Ishikawa (cell line): ENCODE measurements at regions not wholly inside any gene's neighbourhood (a gene's known extent, or its start where the extent isn't known, plus 50 kb on each side); places are given as distances from the start of the nearest gene placed in this dataset.
A peak's percentile ranks its signal among the peaks of the same experiment; 100 is the strongest.

ENCODE experiments used
- CEBPB ChIP-seq: IDR thresholded peaks from 2 replicates; pipeline ENCODE4 v1.6.1; 2012
- CREB1 ChIP-seq: IDR thresholded peaks from 2 replicates; pipeline ENCODE4 v1.6.1; 2012; ENCODE audit warnings: low read depth
- EGR1 ChIP-seq: IDR thresholded peaks from 2 replicates; pipeline ENCODE4 v1.6.1; 2012
- EP300 ChIP-seq: IDR thresholded peaks from 2 replicates; pipeline ENCODE4 v1.6.1; 2012; ENCODE audit warnings: borderline replicate concordance
- FOXM1 ChIP-seq: IDR thresholded peaks from 2 replicates; pipeline ENCODE4 v1.6.1; 2012; ENCODE audit warnings: low read depth, borderline replicate concordance
- NFIC ChIP-seq: IDR thresholded peaks from 2 replicates; pipeline ENCODE4 v1.6.1; 2012
- RAD21 ChIP-seq: IDR thresholded peaks from 2 replicates; pipeline ENCODE4 v1.6.1; 2012; ENCODE audit warnings: low read depth
- TAF1 ChIP-seq: IDR thresholded peaks from 2 replicates; pipeline ENCODE4 v1.6.1; 2012; ENCODE audit warnings: low read depth, mild to moderate bottlenecking
- TCF12 ChIP-seq: IDR thresholded peaks from 2 replicates; pipeline ENCODE4 v1.6.1; 2012; ENCODE audit warnings: low read depth
- TEAD4 ChIP-seq: IDR thresholded peaks from 2 replicates; pipeline ENCODE4 v1.6.1; 2012
- YY1 ChIP-seq: IDR thresholded peaks from 2 replicates; pipeline ENCODE4 v1.6.1; 2012; ENCODE audit warnings: low read depth
- ZBTB7A ChIP-seq: IDR thresholded peaks from 2 replicates; pipeline ENCODE4 v1.6.1; 2012; ENCODE audit warnings: low read depth
- TF ChIP-seq, protein P1 (sequence below): IDR thresholded peaks from 2 replicates; pipeline ENCODE4 v1.6.1; 2012
- TF ChIP-seq, protein P2 (sequence below): IDR thresholded peaks from 2 replicates; pipeline ENCODE4 v1.6.1; 2012
- TF ChIP-seq, protein P3 (sequence below): IDR thresholded peaks from 2 replicates; pipeline ENCODE4 v1.6.1; 2012; ENCODE audit warnings: low read depth, mild to moderate bottlenecking

DNA sequence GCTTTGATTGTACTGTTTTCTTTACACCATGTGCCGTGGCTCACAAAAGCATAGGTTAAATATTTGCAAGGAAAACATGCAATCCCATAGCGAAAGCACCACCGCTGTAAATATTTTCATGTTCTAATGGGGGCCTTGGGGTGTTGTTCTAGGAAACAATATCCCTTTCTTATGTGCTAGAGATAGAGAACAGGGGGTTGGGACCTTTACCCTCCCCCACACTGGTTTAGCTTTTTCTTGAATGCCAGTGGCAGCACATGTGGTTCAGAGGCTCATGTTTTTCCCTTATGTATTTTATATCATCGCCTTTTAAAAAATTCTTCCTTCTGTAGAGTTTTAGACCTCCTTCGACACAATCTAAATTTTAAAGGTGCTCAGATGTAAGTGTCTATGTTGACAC is 422.6 kb upstream of the TENM3 start:
- TF ChIP-seq EGR1 (no peak), EP300 (no peak), NFIC (no peak), CREB1 (no peak), ZBTB7A (no peak), TCF12 (no peak), YY1 (no peak), TAF1 (no peak), RAD21 (no peak), TEAD4 (no peak), CEBPB (no peak), FOXM1 (no peak)
- TF ChIP-seq, protein P1, sequence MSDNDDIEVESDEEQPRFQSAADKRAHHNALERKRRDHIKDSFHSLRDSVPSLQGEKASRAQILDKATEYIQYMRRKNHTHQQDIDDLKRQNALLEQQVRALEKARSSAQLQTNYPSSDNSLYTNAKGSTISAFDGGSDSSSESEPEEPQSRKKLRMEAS: no peak
- TF ChIP-seq, protein P2, sequence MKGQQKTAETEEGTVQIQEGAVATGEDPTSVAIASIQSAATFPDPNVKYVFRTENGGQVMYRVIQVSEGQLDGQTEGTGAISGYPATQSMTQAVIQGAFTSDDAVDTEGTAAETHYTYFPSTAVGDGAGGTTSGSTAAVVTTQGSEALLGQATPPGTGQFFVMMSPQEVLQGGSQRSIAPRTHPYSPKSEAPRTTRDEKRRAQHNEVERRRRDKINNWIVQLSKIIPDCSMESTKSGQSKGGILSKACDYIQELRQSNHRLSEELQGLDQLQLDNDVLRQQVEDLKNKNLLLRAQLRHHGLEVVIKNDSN: no peak
- TF ChIP-seq, protein P3, sequence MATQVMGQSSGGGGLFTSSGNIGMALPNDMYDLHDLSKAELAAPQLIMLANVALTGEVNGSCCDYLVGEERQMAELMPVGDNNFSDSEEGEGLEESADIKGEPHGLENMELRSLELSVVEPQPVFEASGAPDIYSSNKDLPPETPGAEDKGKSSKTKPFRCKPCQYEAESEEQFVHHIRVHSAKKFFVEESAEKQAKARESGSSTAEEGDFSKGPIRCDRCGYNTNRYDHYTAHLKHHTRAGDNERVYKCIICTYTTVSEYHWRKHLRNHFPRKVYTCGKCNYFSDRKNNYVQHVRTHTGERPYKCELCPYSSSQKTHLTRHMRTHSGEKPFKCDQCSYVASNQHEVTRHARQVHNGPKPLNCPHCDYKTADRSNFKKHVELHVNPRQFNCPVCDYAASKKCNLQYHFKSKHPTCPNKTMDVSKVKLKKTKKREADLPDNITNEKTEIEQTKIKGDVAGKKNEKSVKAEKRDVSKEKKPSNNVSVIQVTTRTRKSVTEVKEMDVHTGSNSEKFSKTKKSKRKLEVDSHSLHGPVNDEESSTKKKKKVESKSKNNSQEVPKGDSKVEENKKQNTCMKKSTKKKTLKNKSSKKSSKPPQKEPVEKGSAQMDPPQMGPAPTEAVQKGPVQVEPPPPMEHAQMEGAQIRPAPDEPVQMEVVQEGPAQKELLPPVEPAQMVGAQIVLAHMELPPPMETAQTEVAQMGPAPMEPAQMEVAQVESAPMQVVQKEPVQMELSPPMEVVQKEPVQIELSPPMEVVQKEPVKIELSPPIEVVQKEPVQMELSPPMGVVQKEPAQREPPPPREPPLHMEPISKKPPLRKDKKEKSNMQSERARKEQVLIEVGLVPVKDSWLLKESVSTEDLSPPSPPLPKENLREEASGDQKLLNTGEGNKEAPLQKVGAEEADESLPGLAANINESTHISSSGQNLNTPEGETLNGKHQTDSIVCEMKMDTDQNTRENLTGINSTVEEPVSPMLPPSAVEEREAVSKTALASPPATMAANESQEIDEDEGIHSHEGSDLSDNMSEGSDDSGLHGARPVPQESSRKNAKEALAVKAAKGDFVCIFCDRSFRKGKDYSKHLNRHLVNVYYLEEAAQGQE: no peak

DNA sequence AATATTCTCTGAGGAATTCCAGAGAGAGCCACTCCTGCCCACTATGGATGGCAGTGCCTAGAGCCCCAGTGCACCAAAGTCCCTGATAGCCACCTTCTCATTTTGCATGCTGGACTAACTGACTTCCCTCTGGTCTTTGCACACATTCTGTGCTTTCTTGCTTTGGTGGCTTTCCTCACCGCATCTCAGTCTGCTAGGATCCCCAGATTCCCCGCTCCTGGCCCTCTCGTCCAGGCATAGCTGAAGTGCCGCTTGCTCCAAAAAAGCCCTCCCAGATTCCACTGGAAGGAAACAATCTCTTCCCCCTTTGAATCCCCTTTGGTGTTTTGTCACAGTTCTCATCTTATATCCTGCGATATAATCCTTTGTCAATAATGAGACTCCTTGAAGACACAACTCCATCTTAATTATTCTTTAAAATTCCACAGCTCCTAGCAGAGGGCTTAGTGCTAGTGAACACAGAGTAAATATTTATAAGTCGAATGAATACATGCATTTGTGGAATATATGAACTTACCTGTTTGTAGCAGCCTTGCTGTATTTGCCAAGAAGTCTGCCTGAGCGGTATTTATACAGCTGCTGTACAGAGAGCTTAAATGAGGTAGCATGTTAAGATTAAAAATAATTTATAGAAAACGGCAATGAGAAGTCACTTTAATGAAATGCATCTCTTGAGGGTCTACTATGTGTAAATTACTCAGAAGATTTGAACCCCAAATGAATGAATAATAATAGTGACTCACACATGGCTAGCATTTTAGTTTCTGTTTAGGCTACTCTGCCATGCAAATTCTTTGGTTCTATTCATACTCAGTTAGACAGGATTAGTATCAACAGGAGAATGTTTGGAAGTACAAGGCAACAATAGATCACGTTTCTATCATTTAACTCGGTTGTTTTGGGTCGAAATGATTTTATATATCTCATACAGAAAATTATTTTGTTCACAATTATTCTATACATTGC is 421.9 kb upstream of the TENM3 start:
- TF ChIP-seq TAF1 (no peak), FOXM1 (no peak), RAD21 (no peak)
- TF ChIP-seq, protein P2: no peak

DNA sequence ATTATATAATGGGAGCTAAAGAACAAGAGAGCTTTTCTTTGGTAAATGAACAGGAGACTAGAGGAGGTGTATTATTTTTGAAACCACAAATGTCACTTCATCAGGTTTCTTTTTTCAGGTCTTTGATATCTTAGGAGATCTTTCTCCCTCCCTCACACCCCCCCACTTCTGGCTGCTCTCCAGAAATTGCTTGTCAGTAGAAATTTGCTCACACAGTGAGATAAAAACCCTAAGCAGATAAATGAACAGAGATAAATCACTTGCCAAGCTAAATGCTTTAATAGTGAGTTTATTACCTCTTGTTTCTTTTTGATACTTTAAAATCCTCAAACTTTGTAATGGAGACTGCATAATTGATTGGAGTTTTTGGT is 421.2 kb upstream of the TENM3 start:
- no peak for TF ChIP-seq RAD21
- peak; percentile 31; the same call in 1 of the 2 replicates for TF ChIP-seq NFIC
- no peak for TF ChIP-seq YY1

DNA sequence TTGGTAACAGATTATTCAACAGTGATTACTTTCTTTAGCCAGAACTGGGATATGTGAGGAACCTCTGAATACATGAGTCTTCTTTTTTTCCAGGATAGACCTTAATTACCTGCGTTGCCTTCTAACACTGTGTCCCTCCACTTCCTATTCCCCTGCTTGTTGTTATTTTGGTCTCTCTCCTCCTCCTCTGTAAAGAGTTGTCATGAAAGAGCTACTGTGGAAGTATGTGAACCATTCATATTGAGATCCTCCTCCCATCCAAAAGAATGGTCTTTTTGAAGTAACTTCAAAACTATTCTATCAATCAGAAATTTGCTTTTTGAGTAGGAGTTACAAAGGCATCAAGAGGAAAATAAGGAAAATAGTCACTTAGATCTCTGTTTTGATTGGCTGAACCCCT is 420.0 kb upstream of the TENM3 start:
- no peak for TF ChIP-seq EP300

DNA sequence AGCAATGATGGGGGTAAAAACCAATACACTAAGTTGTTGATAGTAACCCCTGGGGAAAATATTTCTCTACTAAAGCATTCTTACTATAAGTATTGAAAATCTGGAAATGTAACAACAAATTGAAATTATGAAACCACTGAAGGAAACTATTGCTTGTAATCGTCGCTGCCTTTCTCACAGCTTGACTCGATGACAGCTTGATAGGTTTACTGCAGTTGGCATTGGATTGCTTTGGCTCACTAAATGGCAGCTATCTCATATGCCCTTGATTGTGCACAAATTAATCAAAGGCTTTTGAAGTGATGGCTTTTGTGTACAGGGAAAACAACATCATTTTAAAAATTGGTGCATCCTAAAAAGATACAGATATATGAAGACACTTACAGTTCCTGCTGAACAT is 419.6 kb upstream of the TENM3 start:
- TF ChIP-seq YY1: no peak
- TF ChIP-seq, protein P3: no peak
- no peak for TF ChIP-seq NFIC
- TF ChIP-seq RAD21: no peak
- no peak for TF ChIP-seq TAF1
- TF ChIP-seq TCF12: no peak
- TF ChIP-seq ZBTB7A: no peak
- no peak for TF ChIP-seq FOXM1
- no peak for TF ChIP-seq CREB1
- no peak for TF ChIP-seq TEAD4
- TF ChIP-seq EP300: no peak
- TF ChIP-seq EGR1: no peak
- no peak for TF ChIP-seq CEBPB
- TF ChIP-seq, protein P1: no peak
- TF ChIP-seq, protein P2: no peak

DNA sequence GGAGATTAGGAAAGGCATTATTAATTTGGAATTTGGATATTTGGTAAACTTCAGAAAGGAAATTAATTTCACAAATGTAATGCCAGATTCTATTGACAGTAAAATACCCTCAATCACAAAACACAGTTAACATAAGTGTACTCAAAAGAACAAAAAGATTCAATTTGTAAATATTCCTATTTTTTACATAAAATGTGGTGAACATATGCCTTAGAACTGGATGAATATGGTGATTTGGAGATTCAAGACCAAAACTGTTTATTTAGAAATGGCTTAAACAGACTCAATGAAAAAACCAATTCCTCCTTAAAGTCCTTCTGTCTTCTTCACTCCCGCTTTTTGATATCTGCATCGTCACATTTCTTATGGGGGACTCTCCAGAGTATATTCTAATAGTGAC is 417.6 kb upstream of the TENM3 start:
- no peak for TF ChIP-seq CREB1
- TF ChIP-seq RAD21: no peak
- TF ChIP-seq, protein P2: no peak
- TF ChIP-seq ZBTB7A: no peak
- TF ChIP-seq, protein P3: no peak
- TF ChIP-seq TCF12: no peak
- TF ChIP-seq FOXM1: no peak
